GM19438 (cell line): ENCODE measurements at regions not wholly inside any gene's neighbourhood (a gene's known extent, or its start where the extent isn't known, plus 50 kb on each side); places are given as distances from the start of the nearest gene placed in this dataset.
"Not testable (repeated sequence)": the region's sequence is repeated elsewhere in the genome, so short reads cannot be mapped to it uniquely, and the experiment has no call there.

Source experiments
- ATAC-seq: cut with Tn5 transposase; IDR thresholded peaks from one replicate; pipeline ENCODE4 v1.9.1; 2021; ENCODE audit warnings: low read depth; ENCODE audit not compliant: unreplicated experiment

DNA sequence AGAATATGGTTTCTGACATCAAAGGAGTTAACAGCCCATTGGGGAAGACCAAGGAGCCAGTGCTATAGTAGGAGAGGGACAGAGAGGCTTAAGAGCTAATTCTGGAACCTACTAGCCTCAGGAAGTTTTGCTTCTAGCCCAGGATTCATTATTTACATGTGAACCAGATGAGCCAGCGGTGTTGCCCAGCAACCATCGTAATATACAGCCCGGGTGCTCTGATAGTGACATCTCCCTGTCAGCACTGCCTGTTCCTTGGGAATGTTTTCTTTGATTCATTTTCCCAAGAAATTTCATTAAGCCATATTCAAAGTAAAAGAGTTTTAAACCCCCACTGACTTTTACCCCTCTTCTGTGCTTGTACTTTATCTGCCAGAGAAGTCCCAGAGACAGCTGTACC lies 217.4 kb upstream of the ADAMTSL1 start:
- ATAC-seq, result no peak

DNA sequence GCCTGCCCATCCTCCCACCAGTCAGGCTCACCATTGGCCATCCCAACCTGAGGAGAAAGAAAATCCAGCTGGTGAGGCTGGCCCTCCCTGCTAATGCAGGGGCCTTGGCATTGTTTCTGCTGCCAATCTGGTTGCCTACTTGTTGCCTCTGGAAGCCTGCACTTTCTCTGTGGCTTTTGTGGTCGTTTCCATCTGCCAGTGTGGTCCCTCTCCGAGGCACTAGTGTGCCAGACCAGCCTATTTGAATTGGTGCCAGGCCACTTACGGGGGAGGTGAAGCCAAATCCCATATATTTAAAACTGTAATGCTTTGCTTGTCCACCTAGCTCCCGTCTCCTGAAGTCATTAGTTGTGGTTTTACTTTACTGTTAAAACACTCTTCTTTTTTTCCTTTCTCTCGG lies 213.4 kb upstream of the ADAMTSL1 start:
- no peak for ATAC-seq

GRCh38 chr9:18261181-18261580 lies 212.8 kb upstream of the ADAMTSL1 start:
- no peak for ATAC-seq

DNA sequence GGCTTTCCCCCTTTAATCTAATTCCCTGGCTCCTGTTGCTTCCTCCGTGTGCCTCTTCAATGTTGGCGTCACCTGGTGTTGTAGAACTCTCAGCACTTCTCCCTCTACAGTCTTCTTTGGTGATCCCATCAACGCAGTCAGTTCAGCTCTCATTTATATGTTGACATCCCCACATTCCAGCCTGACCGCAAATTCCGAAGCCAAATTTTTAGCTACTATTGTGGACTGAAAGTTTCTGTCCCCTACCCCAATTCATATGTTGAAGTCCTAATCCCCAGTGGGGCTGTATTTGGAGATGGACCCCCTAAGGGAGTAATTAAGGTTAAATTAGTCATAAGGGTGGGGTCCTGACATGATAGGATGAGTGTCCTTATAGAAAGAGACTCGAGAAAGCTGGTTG lies 210.6 kb upstream of the ADAMTSL1 start:
- no peak for ATAC-seq

DNA sequence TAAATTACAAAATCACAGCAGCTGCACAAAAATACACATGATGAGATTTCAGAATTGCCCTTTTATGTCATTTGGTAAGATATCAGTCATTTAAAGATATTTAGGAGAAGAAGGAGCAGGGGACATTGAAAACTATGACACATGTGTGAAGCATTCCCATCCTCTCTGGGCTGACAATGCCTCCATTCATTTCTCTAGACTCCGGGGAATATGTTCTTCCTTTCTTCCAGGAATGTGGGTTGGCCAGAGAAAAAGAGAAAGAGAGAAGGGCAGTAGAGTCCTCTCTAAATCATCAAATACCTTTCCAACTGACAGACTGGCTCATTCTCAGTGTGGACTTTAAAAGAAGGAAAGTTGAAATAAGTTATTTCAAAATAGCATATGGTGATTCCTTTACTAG lies 205.6 kb upstream of the ADAMTSL1 start:
- no peak for ATAC-seq

- ATAC-seq, result no peak
Observed at GRCh38 chr9:18269561-18269960, 204.4 kb upstream of the ADAMTSL1 start.

DNA sequence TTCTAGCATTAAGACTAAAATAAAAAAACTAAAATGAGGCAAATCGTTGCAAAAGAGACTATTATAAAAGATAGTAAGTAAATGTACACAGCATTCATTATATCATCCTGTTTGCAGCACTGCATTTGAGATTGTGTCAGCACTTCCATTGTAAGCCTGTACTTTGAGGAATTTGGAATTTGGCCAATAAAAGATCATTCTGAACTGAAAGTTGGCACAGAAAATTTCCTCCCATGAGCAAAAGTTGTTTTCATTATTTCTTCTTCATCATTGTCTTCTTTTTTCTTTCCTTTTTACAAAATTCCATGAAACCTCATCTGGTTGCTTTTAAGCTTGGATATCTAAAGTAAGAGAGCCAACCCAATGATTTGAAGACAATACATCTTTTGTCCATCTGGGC lies 199.3 kb upstream of the ADAMTSL1 start:
- no peak for ATAC-seq

GRCh38 chr9:18275313-18275990 lies 198.5 kb upstream of the ADAMTSL1 start:
- ATAC-seq, result no peak

DNA sequence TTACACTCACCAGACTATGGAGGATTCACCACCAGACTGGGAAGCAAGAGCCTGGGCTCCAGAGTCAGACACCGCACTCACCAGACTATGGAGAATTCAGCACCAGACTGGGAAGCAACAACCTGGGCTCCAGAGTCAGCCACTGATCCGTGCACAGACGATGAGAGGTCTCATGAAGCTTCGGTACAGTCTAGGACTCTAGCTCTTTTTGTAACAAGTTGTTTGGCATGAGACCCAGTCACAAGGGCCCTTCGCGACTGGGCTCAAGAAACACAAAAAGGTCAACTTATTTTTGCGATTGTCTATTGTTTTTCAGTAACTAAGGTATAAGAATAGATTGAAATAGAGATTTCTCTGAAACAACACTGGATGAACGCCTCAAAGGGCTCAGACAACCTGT lies 192.7 kb upstream of the ADAMTSL1 start:
- ATAC-seq, result no peak

DNA sequence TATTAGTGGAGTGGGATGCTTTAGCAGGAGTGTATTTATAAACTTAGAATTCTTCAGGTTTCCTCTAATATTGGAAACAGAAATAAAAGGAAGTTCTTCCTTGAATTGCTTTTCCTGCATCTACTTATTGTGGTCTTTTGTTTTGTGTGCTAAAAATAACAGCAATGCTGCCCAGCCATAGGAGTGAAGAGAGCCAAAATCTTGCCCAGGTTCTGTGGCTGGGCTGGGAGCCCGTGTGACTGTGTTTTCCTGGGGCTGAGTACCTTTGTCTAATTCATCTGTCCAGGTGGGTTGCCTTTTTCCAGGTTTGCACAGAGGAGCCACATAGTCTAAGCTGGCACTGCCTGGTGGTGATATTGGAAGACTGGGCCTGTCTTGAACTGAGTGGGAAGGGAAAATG lies 179.7 kb upstream of the ADAMTSL1 start:
- no peak for ATAC-seq

GRCh38 chr9:18296702-18297055 lies 177.3 kb upstream of the ADAMTSL1 start:
- no peak for ATAC-seq

- no peak for ATAC-seq
Observed at GRCh38 chr9:18297056-18297841, 176.7 kb upstream of the ADAMTSL1 start.

DNA sequence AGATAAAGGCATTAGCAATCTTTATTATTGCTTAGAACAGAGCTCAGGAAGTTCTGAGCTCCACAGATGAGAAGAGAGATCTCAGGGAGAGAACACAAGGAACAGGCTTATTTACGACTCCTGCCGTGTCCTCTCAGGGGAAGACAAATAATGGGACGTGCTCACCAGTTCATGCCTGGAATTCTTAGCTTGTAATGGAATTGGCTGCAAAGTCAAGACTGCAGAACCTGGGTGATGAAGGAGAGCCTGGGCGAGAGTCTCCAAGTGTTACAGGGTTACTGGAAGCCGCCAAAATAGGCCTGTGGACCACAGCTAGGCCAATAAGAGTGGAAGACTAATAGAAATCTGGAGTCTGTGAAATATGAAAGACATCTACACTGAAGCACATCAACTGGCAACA lies 174.5 kb upstream of the ADAMTSL1 start:
- no peak for ATAC-seq

DNA sequence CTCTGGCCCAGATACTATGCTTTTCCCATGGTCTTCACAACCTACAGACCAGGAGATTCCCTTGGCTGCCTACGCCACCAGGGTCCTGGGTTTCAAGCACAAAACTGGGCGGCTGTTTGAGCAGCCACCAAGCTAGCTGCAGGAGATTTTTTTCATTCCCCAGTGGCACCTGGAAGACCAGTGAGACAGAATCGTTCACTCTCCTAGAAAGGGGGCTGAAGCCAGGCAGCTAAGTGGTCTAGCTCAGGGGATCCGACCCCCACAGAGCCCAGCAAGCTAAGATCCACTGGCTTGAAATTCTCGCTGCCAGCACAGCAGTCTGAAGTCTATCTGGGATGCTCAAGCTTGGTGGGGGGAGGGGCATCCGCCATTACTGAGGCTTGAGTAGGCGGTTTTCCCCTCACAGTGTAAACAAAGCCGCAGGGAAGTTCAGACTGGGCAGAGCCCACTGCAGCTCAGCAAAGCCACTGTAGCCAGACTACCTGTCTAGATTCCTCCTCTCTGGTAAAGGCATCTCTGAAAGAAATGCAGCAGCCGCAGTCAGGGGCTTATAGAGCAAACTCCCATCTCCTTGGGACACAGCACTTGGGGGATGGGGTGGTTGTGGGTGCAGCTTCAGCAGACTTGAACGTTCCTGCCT lies 168.7 kb upstream of the ADAMTSL1 start:
- not testable (repeated sequence) for ATAC-seq

DNA sequence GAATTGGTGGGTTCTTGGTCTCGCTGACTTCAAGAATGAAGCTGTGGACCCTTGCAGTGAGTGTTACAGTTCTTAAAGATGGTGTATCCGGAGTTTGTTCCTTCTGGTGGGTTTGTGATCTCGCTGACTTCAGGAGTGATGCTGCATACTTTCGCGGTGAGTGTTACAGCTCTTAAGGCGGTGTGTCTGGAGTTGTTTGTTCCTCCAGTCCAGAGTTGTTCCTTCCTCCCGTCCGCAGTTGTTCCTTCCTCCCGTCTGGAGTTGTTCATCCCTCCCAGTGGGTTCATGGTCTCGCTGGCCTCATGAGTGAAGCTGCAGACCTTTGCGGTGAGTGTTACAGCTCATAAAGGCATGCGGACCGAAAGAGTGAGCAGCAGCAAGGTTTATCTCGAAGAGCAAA lies 159.6 kb upstream of the ADAMTSL1 start:
- no peak for ATAC-seq

DNA sequence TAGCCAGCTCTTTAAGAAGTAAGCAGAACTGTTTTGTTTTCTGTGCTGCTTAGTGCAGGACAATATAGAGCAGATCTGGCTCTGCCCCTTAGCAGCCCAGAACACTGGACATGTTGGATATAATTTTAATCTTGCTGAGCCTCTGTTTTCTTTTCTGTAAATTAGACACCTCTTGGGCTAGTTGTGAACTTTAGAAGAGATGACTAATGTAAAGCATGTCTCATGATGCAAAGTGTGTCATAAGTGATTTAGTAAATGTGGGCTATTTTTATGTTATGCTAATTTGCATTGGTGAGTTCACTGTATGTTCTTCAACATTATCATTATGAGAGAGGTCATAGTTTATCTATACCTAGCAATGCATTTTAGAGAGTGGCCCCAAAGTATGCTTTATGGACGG lies 156.1 kb upstream of the ADAMTSL1 start:
- ATAC-seq, result no peak

DNA sequence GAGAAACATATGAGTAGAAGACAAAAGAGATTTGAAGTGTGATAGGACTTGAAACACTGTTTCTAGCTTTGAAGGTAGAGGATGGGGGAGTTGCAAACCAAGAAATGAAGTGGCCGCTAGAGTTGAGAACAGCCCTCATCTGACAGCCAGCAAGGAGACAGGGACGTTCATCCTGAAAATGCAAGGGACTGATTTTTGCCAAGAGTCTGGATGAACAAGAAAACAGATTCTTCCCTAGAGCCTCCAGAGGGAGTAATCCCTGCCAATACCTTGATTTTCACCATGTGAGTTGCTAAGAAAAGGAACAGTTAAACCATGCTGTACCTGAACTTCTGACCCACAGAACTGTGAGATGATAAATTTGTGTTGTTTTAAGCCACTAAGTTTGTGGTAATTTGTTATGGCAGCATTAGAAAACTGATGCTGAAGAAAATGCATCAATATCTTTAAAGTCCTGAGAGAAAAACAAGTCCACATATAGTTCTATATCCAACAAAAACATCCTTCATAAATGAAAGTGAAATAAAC lies 154.0 kb upstream of the ADAMTSL1 start:
- no peak for ATAC-seq

DNA sequence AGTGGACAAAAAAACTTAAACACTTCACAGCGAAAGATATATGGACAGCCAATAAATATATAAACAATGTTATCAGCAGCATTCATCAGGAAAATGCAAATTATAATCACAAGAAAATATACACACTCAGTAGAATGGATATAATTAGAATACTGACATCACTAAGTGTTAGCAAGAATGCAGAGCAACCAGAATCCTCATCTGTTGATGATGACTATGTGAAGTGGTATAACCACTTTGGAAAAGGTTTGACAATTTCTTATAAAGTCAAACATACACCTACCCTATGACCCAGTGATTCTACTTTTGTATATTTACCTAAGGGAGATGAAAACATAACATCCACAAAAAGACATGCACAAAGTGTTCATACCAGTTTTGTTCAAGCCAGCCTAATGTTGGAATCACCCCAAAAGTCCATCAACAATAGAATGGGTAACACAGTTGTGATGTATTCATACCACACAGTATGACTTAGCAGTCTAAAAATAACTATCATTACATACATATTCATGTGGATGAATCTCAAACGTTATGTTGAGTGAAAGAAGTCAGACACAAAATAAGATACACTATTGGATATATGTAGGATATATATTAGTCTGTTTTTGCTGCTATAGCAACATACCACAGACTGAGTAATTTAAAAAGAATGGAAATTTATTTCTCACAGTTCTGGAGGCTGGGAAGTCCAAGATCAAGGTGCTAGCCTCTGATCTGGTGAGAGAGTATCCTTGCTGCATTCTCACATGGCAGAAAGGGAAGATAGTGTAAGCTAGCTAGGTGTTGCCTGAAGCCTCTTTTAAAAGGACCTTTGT lies 148.8 kb upstream of the ADAMTSL1 start:
- no peak for ATAC-seq

DNA sequence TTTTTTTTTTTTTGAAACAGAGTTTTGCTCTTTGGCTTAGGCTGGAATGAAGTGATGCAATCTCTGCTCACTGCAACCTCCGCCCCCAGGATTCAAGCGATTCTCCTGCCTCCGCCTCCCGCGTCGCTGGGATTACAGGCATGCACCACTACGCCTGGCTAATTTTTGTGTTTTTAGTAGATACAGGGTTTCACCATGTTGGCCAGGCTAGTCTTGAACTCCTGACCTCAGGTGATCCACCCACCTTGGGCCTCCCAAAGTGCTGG lies 148.3 kb upstream of the ADAMTSL1 start:
- not testable (repeated sequence) for ATAC-seq

- no peak for ATAC-seq
Observed at GRCh38 chr9:18327121-18327520, 146.8 kb upstream of the ADAMTSL1 start.
